Osteoblast (primary cell): ENCODE measurements at regions not wholly inside any gene's neighbourhood (a gene's known extent, or its start where the extent isn't known, plus 50 kb on each side); places are given as distances from the start of the nearest gene placed in this dataset.

Source experiments
- DNase-seq: peaks from one replicate; pipeline ENCODE4 v3.0.0; 2011; ENCODE audit warnings: low spot score, mixed read lengths; ENCODE audit not compliant: insufficient read length; ENCODE audit errors: missing footprints
- H2AFZ ChIP-seq: 2 replicates; pipeline ENCODE4 v1.6.0; 2011; ENCODE audit warnings: mild to moderate bottlenecking, low read length
- H3K27ac ChIP-seq: 2 replicates; pipeline ENCODE4 v1.5.1; 2011; ENCODE audit warnings: mild to moderate bottlenecking, low read depth, low read length, moderate library complexity
- H3K27me3 ChIP-seq: 2 replicates; pipeline ENCODE4 v1.6.0; 2012; ENCODE audit warnings: mild to moderate bottlenecking, control low read depth, inconsistent platforms, low read length, moderate library complexity; ENCODE audit not compliant: insufficient read depth
- H3K36me3 ChIP-seq: 2 replicates; pipeline ENCODE4 v1.5.1; 2011; ENCODE audit warnings: mild to moderate bottlenecking, low read length, control low read depth, moderate library complexity; ENCODE audit not compliant: insufficient read depth
- H3K4me1 ChIP-seq: 2 replicates; pipeline ENCODE4 v1.5.1; 2011; ENCODE audit warnings: mild to moderate bottlenecking, low read length, control low read depth, moderate library complexity; ENCODE audit not compliant: insufficient read depth
- H3K4me2 ChIP-seq: 2 replicates; pipeline ENCODE4 v1.6.0; 2011; ENCODE audit warnings: mild to moderate bottlenecking, low read length; ENCODE audit not compliant: insufficient read depth
- H3K4me3 ChIP-seq: fragments of 200-600 bp; sonication (generic); 3 replicates; pipeline ENCODE4 v1.5.1; 2012; ENCODE audit warnings: mild to moderate bottlenecking, low read length, inconsistent platforms; ENCODE audit not compliant: insufficient read depth
- H3K79me2 ChIP-seq: 2 replicates; pipeline ENCODE4 v1.6.0; 2012; ENCODE audit warnings: mild to moderate bottlenecking, low read length, control low read depth, inconsistent platforms; ENCODE audit not compliant: insufficient read depth
- H3K9me3 ChIP-seq: 2 replicates; pipeline ENCODE4 v1.5.1; 2011; ENCODE audit warnings: low read depth, low read length, control low read depth
- H4K20me1 ChIP-seq: 2 replicates; pipeline ENCODE4 v1.6.0; 2012; ENCODE audit warnings: mild to moderate bottlenecking, low read length, control low read depth; ENCODE audit not compliant: insufficient read depth
- TF ChIP-seq, protein P1 (sequence below): IDR thresholded peaks from 2 replicates; pipeline ENCODE4 v1.5.1; 2011; ENCODE audit warnings: mild to moderate bottlenecking, low read depth, low read length, moderate library complexity; ENCODE audit errors: extremely low read depth

DNA sequence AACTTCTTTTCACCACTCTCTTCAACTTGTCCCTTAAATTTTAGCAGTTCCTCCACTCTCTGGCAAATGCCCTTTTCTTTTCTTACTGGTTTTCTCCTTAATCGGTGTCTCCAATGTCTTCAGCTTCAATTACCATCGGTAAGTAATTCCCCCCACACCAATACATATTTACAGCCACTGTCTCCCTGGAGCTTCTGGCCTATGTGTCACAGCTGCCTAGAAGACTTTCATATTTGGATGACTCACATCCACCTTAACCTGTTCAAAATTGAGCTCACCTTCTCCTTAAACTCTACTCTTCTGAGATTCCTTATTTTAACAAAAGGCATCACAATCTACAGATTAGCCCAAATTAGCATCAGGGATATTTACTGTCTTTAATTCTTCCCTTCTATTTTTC lies 380.4 kb downstream of the POM121L12 start:
- Histone ChIP-seq H3K4me1 (no peaks in the 10 kb centered on the region), H3K27ac (no peak overlapping the region), H4K20me1 (no peaks in the 10 kb centered on the region), H2AFZ (no peak overlapping the region), H3K4me3 (no peak overlapping the region), H3K79me2 (no peaks in the 10 kb centered on the region), H3K4me2 (no peak overlapping the region), H3K36me3 (no peaks in the 10 kb centered on the region), H3K9me3 (peaks cover 6% of the 10 kb centered on the region), H3K27me3 (no peaks in the 10 kb centered on the region)
- TF ChIP-seq, protein P1, sequence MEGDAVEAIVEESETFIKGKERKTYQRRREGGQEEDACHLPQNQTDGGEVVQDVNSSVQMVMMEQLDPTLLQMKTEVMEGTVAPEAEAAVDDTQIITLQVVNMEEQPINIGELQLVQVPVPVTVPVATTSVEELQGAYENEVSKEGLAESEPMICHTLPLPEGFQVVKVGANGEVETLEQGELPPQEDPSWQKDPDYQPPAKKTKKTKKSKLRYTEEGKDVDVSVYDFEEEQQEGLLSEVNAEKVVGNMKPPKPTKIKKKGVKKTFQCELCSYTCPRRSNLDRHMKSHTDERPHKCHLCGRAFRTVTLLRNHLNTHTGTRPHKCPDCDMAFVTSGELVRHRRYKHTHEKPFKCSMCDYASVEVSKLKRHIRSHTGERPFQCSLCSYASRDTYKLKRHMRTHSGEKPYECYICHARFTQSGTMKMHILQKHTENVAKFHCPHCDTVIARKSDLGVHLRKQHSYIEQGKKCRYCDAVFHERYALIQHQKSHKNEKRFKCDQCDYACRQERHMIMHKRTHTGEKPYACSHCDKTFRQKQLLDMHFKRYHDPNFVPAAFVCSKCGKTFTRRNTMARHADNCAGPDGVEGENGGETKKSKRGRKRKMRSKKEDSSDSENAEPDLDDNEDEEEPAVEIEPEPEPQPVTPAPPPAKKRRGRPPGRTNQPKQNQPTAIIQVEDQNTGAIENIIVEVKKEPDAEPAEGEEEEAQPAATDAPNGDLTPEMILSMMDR = no peak
- no peak for DNase-seq

DNA sequence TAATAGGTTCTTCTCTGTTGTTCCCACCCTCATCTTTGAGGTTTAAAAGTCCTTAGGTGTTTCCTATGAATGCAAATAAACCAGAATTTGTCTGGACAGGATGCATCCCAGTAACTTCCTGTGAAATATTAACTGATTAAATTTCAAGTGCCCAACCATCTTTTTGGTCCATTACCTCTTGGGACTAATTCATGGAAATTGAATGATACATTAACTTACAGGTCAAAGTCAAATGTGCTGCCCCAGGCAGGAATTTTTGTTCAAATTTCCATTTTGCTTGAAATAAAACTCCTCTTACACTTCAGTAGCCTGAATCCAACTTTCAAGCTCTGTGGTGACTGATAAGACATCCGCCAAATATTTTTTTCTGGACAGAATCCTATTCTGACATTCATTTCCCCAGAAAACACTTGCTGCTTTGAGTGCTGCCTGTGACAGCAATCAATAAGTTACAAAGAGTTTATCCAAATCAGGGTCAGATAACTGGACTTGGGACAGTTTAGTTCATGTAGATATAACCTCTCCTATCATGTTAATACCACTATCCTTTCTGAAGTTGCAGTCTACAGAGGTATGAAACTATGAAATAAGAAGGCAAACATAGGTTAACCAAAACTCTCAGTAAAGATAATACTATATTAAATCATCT lies 383.5 kb downstream of the POM121L12 start:
- Histone ChIP-seq H3K36me3 (no peaks in the 10 kb centered on the region), H3K4me1 (no peaks in the 10 kb centered on the region), H2AFZ (no peak overlapping the region), H3K27me3 (no peaks in the 10 kb centered on the region), H3K27ac (no peak overlapping the region), H3K79me2 (no peaks in the 10 kb centered on the region), H3K4me2 (no peak overlapping the region), H3K4me3 (no peak overlapping the region), H4K20me1 (no peaks in the 10 kb centered on the region), H3K9me3 (peaks cover 6% of the 10 kb centered on the region)
- no peak for DNase-seq
- TF ChIP-seq, protein P1 = no peak

DNA sequence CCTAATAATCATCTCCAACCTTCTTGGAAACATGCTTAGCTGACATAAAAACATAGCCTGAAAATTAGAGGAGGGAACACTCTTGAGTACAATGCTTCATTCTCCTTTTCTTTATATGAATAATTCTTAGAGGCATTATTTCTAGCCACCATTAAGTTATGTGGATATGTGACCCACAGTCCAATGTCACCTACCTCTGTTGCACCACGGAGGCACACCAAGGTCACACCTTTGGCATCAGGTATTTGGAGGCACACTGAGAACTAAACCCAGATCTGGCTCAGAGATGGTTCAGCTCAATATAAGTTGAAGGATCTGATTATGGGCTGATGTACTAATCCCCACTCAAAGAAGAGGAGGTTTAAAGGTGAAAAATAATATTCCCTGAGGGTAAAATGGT lies 385.1 kb downstream of the POM121L12 start:
- Histone ChIP-seq H3K4me1 (no peaks in the 10 kb centered on the region), H3K36me3 (no peaks in the 10 kb centered on the region), H3K27ac (no peak overlapping the region), H2AFZ (no peak overlapping the region), H3K4me2 (no peak overlapping the region), H3K9me3 (peaks cover 6% of the 10 kb centered on the region), H4K20me1 (no peaks in the 10 kb centered on the region), H3K4me3 (no peak overlapping the region), H3K79me2 (no peaks in the 10 kb centered on the region), H3K27me3 (no peaks in the 10 kb centered on the region)
- DNase-seq = no peak
- TF ChIP-seq, protein P1 = no peak

DNA sequence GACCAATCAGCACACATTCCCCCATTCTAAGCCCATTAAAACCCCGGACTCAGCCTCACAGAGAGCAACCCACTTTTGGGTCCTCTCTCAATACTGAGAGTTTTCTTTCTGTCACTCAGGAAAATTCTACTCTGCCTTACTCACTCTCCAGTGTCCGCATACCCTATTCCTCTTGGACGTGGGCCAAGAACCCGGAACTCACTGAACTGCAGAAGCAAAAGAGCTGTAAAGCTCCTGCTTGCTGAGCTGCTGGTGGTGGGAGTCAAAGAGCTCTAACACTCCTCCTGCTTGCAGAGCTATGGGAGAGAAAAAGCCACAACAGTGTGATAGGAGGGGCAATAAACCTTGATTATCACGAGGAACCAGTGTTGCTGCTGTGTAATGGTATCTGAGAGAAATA lies 386.9 kb downstream of the POM121L12 start:
- no peak for DNase-seq
- Histone ChIP-seq H3K4me1 (no peaks in the 10 kb centered on the region), H3K4me3 (no peak overlapping the region), H4K20me1 (no peaks in the 10 kb centered on the region), H3K9me3 (peaks cover 6% of the 10 kb centered on the region), H3K79me2 (no peaks in the 10 kb centered on the region), H3K27me3 (no peaks in the 10 kb centered on the region), H3K36me3 (no peaks in the 10 kb centered on the region), H3K27ac (no peak overlapping the region), H2AFZ (no peak overlapping the region), H3K4me2 (no peak overlapping the region)
- TF ChIP-seq, protein P1 = no peak
